HL-60 (cell line): ENCODE measurements at regions not wholly inside any gene's neighbourhood (a gene's known extent, or its start where the extent isn't known, plus 50 kb on each side); places are given as distances from the start of the nearest gene placed in this dataset.

Experiments used
- DNase-seq, 2 experiments: peaks; one replicate each; pipeline ENCODE4 v3.0.0-alpha.2; 2010 to 2020; ENCODE audit warnings: low read depth in 1 of 2, low spot score in 1 of 2
- H3K27ac ChIP-seq: fragments of 250-450 bp; sonication (Bioruptor Pico); replicated peaks from 2 replicates; pipeline ENCODE4 v1.5.1; 2020; ENCODE audit warnings: mild to moderate bottlenecking, moderate library complexity
- H3K27me3 ChIP-seq: fragments of 250-450 bp; sonication (Bioruptor Pico); 2 replicates; pipeline ENCODE4 v1.5.1; 2021; ENCODE audit warnings: mild to moderate bottlenecking, moderate library complexity; ENCODE audit not compliant: insufficient read depth, poor library complexity, severe bottlenecking
- H3K4me3 ChIP-seq: replicated peaks from 2 replicates; pipeline ENCODE4 v1.5.1; 2011; ENCODE audit warnings: mild to moderate bottlenecking, control low read depth, low read length; ENCODE audit not compliant: insufficient read depth
- GABPA ChIP-seq: IDR thresholded peaks from 2 replicates; pipeline ENCODE4 v1.6.1; 2012; ENCODE audit warnings: low read depth
- POLR2AphosphoS5 ChIP-seq: IDR thresholded peaks from 2 replicates; pipeline ENCODE4 v1.6.1; 2012; ENCODE audit warnings: low read depth
- SPI1 ChIP-seq: IDR thresholded peaks from 2 replicates; pipeline ENCODE4 v1.6.1; 2012; ENCODE audit warnings: low read depth, mild to moderate bottlenecking, borderline replicate concordance
- TF ChIP-seq, protein P1 (sequence below): IDR thresholded peaks from one replicate; pipeline ENCODE4 v1.5.1; 2011; ENCODE audit warnings: low read length, control low read depth, inconsistent platforms; ENCODE audit not compliant: insufficient read depth
- TF ChIP-seq, protein P2 (sequence below): IDR thresholded peaks from 2 replicates; pipeline ENCODE4 v1.6.1; 2012; ENCODE audit warnings: low read depth; ENCODE audit not compliant: insufficient replicate concordance

DNA sequence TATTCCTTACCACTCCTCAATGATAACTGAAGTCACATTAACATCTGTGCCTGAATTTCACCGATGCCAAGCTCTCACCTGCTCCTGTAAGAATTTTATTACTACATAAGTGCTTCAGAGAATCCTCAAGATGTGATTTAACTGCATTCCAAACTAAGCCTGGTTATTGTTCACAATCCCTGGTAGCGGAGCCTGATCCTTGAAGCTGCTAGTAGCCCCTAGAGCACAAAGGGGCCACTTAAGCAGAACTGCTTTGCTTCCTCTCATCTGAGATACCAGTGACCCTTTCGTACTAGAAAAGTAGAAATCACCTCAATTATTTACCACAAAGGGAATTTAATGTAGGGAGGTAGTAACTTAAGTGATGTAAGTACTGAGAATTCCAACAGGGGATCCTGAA, 529.6 kb downstream of the CPS1 start:
- TF ChIP-seq GABPA, result no peak
- TF ChIP-seq, protein P1, sequence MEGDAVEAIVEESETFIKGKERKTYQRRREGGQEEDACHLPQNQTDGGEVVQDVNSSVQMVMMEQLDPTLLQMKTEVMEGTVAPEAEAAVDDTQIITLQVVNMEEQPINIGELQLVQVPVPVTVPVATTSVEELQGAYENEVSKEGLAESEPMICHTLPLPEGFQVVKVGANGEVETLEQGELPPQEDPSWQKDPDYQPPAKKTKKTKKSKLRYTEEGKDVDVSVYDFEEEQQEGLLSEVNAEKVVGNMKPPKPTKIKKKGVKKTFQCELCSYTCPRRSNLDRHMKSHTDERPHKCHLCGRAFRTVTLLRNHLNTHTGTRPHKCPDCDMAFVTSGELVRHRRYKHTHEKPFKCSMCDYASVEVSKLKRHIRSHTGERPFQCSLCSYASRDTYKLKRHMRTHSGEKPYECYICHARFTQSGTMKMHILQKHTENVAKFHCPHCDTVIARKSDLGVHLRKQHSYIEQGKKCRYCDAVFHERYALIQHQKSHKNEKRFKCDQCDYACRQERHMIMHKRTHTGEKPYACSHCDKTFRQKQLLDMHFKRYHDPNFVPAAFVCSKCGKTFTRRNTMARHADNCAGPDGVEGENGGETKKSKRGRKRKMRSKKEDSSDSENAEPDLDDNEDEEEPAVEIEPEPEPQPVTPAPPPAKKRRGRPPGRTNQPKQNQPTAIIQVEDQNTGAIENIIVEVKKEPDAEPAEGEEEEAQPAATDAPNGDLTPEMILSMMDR, result no peak
- TF ChIP-seq SPI1, result no peak
- no peak for TF ChIP-seq POLR2AphosphoS5
- TF ChIP-seq, protein P2, sequence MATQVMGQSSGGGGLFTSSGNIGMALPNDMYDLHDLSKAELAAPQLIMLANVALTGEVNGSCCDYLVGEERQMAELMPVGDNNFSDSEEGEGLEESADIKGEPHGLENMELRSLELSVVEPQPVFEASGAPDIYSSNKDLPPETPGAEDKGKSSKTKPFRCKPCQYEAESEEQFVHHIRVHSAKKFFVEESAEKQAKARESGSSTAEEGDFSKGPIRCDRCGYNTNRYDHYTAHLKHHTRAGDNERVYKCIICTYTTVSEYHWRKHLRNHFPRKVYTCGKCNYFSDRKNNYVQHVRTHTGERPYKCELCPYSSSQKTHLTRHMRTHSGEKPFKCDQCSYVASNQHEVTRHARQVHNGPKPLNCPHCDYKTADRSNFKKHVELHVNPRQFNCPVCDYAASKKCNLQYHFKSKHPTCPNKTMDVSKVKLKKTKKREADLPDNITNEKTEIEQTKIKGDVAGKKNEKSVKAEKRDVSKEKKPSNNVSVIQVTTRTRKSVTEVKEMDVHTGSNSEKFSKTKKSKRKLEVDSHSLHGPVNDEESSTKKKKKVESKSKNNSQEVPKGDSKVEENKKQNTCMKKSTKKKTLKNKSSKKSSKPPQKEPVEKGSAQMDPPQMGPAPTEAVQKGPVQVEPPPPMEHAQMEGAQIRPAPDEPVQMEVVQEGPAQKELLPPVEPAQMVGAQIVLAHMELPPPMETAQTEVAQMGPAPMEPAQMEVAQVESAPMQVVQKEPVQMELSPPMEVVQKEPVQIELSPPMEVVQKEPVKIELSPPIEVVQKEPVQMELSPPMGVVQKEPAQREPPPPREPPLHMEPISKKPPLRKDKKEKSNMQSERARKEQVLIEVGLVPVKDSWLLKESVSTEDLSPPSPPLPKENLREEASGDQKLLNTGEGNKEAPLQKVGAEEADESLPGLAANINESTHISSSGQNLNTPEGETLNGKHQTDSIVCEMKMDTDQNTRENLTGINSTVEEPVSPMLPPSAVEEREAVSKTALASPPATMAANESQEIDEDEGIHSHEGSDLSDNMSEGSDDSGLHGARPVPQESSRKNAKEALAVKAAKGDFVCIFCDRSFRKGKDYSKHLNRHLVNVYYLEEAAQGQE, result no peak
- Histone ChIP-seq H3K27me3 (no peaks in the 10 kb centered on the region), H3K4me3 (no peak overlapping the region), H3K27ac (no peak overlapping the region)
- DNase-seq, result no peak

DNA sequence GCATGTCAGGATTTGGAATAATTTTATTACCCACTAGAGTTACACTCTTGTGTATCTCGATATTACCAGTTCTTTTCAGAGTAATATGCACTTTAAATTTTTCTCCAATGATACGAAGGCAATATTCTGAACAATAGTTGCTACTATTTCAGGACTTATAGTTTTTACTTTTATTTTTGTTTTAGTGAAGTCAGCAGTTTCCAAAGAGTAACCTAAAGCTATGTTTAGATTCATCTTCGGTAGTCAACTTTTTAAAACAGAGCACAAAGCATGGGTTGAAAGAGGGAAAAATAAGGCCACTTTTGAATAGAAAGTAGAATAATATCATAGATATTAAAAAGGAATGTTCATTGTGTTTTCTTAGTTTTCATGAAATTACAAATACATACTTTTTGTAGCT, 532.7 kb downstream of the CPS1 start:
- Histone ChIP-seq H3K27me3 (no peaks in the 10 kb centered on the region), H3K27ac (no peak overlapping the region), H3K4me3 (no peak overlapping the region)
- TF ChIP-seq SPI1, result no peak
- TF ChIP-seq, protein P1, result no peak
- TF ChIP-seq, protein P2, result no peak
- no peak for DNase-seq

DNA sequence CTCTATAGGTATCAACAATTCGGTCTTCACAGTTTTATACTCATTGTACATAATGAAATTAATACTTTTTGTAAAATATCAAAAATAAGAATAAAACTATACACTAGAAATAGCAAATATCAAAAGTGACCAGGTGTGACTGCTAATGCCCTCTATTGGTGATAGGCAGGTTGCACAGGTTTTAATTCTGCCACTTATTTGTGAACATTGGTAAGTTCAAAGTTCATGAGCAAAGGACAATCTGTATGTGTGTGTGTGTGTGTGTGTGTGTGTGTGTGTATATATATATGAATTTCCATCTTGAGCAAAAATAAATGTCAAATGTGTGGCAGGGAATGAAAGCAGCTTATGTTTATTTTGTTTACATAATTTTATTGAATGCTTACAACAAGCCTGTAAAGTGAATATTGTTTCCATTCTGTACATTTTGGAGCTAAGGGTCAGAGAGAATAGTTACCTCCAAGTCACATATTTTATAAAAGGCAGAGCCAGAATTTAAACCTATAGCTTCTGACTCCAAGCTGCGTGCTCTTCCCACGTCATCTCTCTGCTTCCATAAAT, 537.4 kb downstream of the CPS1 start:
- H3K27me3 ChIP-seq, result no peaks in the 10 kb centered on the region
- no peak for TF ChIP-seq GABPA
- TF ChIP-seq, protein P1, result peak; percentile 28
- no peak for TF ChIP-seq SPI1
- no peak for TF ChIP-seq POLR2AphosphoS5
- TF ChIP-seq, protein P2, result no peak
- H3K4me3 ChIP-seq, result no peak overlapping the region
- DNase-seq, result no peak
- no peak overlapping the region for H3K27ac ChIP-seq
